Lower leg skin (tissue), 4 donors: ENCODE measurements at regions not wholly inside any gene's neighbourhood (a gene's known extent, or its start where the extent isn't known, plus 50 kb on each side); places are given as distances from the start of the nearest gene placed in this dataset.

Source experiments
- DNase-seq, 2 donors: peaks; one replicate each; pipeline ENCODE4 v3.0.0-alpha.2; 2019; ENCODE audit warnings: low spot score in 2 of 2
- H3K4me3 ChIP-seq: fragments of 200-600 bp; sonication (generic); 2 replicates; pipeline ENCODE4 v1.5.1; 2017; ENCODE audit warnings: mild to moderate bottlenecking, low read depth; ENCODE audit not compliant: poor library complexity, severe bottlenecking
- CTCF ChIP-seq, 3 donors: fragments of 450-650 bp; IDR thresholded peaks; one replicate each; pipeline ENCODE4 v1.5.1; 2016; ENCODE audit warnings: antibody characterized with exemption in 3 of 3, mild to moderate bottlenecking in 3 of 3, moderate library complexity in 2 of 3
- POLR2A ChIP-seq, 2 donors: fragments of 450-650 bp; IDR thresholded peaks; one replicate each; pipeline ENCODE4 v1.6.1; 2016 to 2017; ENCODE audit warnings: antibody characterized with exemption in 2 of 2, mild to moderate bottlenecking in 1 of 2, moderate library complexity in 1 of 2
- WGBS, 2 donors: methylation state at CpG; one replicate each; pipeline ENCODE4 v1.1.5; 2018; 5-methylcytosine and 5-hydroxymethylcytosine counted together
- intact Hi-C: fragments of 100-400 bp; cut with DNase I; formaldehyde crosslinking; loops from one replicate; pipeline ENCODE4 v1.15.0; 2023; ENCODE audit warnings: low total_unique reads

- H3K4me3 ChIP-seq = no peak overlapping the region
- intact Hi-C loops = no loop called here
- TF ChIP-seq POLR2A (IDR thresholded peaks at IDR 0.05) = no peak
- TF ChIP-seq CTCF (IDR thresholded peaks at IDR 0.05) = no peak
- WGBS, 2 donors = 84 to 94% methylated on average over 2 of the region's 2 CpGs
- DNase-seq = no peak
Observed at GRCh38 chr13:73390100-73390499, 331.3 kb downstream of the KLF5 start.

- TF ChIP-seq CTCF (IDR thresholded peaks at IDR 0.05) = no peak
- no peak for TF ChIP-seq POLR2A (IDR thresholded peaks at IDR 0.05)
- intact Hi-C loops = no loop called here
- DNase-seq = no peak
- H3K4me3 ChIP-seq = no peak overlapping the region
Observed at GRCh38 chr13:73388586-73388985, 329.8 kb downstream of the KLF5 start.

- intact Hi-C loops = no loop called here
- TF ChIP-seq POLR2A (IDR thresholded peaks at IDR 0.05) (no peak), CTCF (IDR thresholded peaks at IDR 0.05) (no peak)
- no peak for DNase-seq
- no peak overlapping the region for H3K4me3 ChIP-seq
- 80 to 84% methylated on average over 6 of the region's 6 CpGs for WGBS, 2 donors
Observed at GRCh38 chr13:73387318-73387717, 328.5 kb downstream of the KLF5 start.

GRCh38 chr13:73385848-73386247 lies 327.0 kb downstream of the KLF5 start:
- H3K4me3 ChIP-seq = no peak overlapping the region
- TF ChIP-seq POLR2A (IDR thresholded peaks at IDR 0.05) (no peak), CTCF (IDR thresholded peaks at IDR 0.05) (no peak)
- no peak for DNase-seq
- intact Hi-C loops = no loop called here

- no peak overlapping the region for H3K4me3 ChIP-seq
- DNase-seq = no peak
- intact Hi-C loops = no loop called here
- TF ChIP-seq POLR2A (IDR thresholded peaks at IDR 0.05) (no peak), CTCF (IDR thresholded peaks at IDR 0.05) (no peak)
- WGBS, 2 donors = 51 to 53% methylated on average over 5 of the region's 5 CpGs
Observed at GRCh38 chr13:73372666-73373627, 314.1 kb downstream of the KLF5 start.

GRCh38 chr13:73370066-73370465 lies 311.3 kb downstream of the KLF5 start:
- TF ChIP-seq POLR2A (IDR thresholded peaks at IDR 0.05) (no peak), CTCF (IDR thresholded peaks at IDR 0.05) (no peak)
- WGBS, 2 donors = 50% methylated on average over 3 of the region's 3 CpGs
- DNase-seq = no peak
- intact Hi-C loops = no loop called here
- H3K4me3 ChIP-seq = no peak overlapping the region
